Parathyroid adenoma (tissue), 2 donors: ENCODE measurements at regions not wholly inside any gene's neighbourhood (a gene's known extent, or its start where the extent isn't known, plus 50 kb on each side); places are given as distances from the start of the nearest gene placed in this dataset.

ENCODE experiments used
- H2AFZ ChIP-seq: fragments of 300-600 bp; sonication (generic); one replicate; pipeline ENCODE4 v1.7.0; 2017; ENCODE audit warnings: antibody characterized with exemption, mild to moderate bottlenecking
- H3K27ac ChIP-seq: fragments of 300-600 bp; sonication (generic); one replicate; pipeline ENCODE4 v1.7.0; 2017
- H3K27me3 ChIP-seq: fragments of 300-600 bp; sonication (generic); one replicate; pipeline ENCODE4 v1.7.0; 2017; ENCODE audit warnings: low read length; ENCODE audit not compliant: control insufficient read depth, insufficient read depth
- H3K36me3 ChIP-seq: fragments of 300-600 bp; sonication (generic); one replicate; pipeline ENCODE4 v1.7.0; 2017; ENCODE audit warnings: low read length; ENCODE audit not compliant: control insufficient read depth, insufficient read depth
- H3K4me1 ChIP-seq: fragments of 300-600 bp; sonication (generic); one replicate; pipeline ENCODE4 v1.7.0; 2017; ENCODE audit warnings: control low read depth
- H3K4me2 ChIP-seq: fragments of 300-600 bp; sonication (generic); one replicate; pipeline ENCODE4 v1.7.0; 2017; ENCODE audit warnings: low read length
- H3K4me3 ChIP-seq: fragments of 300-600 bp; sonication (generic); one replicate; pipeline ENCODE4 v1.7.0; 2017; ENCODE audit warnings: low read depth, low read length
- H3K79me2 ChIP-seq: fragments of 300-600 bp; sonication (generic); one replicate; pipeline ENCODE4 v1.7.0; 2017; ENCODE audit warnings: control low read depth
- H3K9ac ChIP-seq: fragments of 300-600 bp; sonication (generic); one replicate; pipeline ENCODE4 v1.7.0; 2017; ENCODE audit warnings: mild to moderate bottlenecking
- H3K9me3 ChIP-seq: fragments of 300-600 bp; sonication (generic); one replicate; pipeline ENCODE4 v1.7.0; 2017; ENCODE audit warnings: low read length; ENCODE audit not compliant: control insufficient read depth
- TF ChIP-seq, protein P1 (sequence below): fragments of 300-600 bp; sonication (generic); IDR thresholded peaks from one replicate; pipeline ENCODE4 v1.7.0; 2017; ENCODE audit warnings: antibody characterized with exemption, mild to moderate bottlenecking
- donor health status: primary hyperparathyroidism.

DNA sequence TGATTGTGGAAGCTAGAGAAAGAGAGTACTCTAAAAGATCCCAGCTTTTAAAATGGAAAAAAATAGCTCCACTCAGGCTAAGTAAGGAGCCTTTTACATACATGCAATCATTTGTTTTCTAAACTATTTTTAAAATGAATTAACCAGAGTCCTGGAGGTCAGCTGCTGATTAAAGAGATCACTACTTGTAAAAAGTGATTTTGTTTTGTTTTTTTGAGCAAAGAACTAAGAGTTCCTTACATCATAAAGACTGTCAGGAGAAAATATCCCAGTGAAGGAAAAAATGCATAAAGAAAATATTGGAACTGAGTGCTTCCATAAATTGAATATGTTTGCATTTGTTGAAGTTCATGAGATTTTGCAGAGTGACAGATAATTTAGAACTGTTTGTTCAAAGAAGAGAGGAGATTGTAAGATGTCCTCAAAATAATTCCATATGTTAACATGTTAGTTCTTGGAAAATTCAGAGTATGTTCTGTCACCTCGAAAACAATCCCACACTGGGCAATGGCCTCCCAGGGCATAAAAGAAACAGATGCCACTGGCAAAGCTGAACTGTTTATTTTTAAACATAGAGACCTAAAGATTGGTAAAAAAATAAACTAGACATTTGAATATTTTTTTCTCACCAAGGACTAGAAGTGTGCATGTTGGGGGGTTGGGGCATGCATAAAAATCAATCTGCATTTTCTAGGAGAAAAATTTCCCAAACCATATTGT is 264.7 kb downstream of the NPR3 start:
- Histone ChIP-seq H3K27me3 (no peaks in the 10 kb centered on the region), H3K9me3 (no peaks in the 10 kb centered on the region), H3K9ac (no peak overlapping the region), H3K27ac (no peak overlapping the region), H3K36me3 (no peaks in the 10 kb centered on the region), H3K4me2 (no peak overlapping the region), H2AFZ (no peak overlapping the region), H3K4me1 (no peaks in the 10 kb centered on the region), H3K79me2 (no peaks in the 10 kb centered on the region), H3K4me3 (no peak overlapping the region)
- TF ChIP-seq, protein P1, sequence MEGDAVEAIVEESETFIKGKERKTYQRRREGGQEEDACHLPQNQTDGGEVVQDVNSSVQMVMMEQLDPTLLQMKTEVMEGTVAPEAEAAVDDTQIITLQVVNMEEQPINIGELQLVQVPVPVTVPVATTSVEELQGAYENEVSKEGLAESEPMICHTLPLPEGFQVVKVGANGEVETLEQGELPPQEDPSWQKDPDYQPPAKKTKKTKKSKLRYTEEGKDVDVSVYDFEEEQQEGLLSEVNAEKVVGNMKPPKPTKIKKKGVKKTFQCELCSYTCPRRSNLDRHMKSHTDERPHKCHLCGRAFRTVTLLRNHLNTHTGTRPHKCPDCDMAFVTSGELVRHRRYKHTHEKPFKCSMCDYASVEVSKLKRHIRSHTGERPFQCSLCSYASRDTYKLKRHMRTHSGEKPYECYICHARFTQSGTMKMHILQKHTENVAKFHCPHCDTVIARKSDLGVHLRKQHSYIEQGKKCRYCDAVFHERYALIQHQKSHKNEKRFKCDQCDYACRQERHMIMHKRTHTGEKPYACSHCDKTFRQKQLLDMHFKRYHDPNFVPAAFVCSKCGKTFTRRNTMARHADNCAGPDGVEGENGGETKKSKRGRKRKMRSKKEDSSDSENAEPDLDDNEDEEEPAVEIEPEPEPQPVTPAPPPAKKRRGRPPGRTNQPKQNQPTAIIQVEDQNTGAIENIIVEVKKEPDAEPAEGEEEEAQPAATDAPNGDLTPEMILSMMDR = no peak

- H3K79me2 ChIP-seq = no peaks in the 10 kb centered on the region
- H3K9me3 ChIP-seq = no peaks in the 10 kb centered on the region
- H3K27ac ChIP-seq = no peak overlapping the region
- H3K9ac ChIP-seq = no peak overlapping the region
- no peak overlapping the region for H3K4me2 ChIP-seq
- H3K27me3 ChIP-seq = no peaks in the 10 kb centered on the region
- H3K36me3 ChIP-seq = no peaks in the 10 kb centered on the region
- no peaks in the 10 kb centered on the region for H3K4me1 ChIP-seq
- no peak overlapping the region for H3K4me3 ChIP-seq
- TF ChIP-seq, protein P1 = no peak
- H2AFZ ChIP-seq = no peak overlapping the region
Observed at GRCh38 chr5:32981061-32981460, 269.9 kb downstream of the NPR3 start.

- Histone ChIP-seq H2AFZ (no peak overlapping the region), H3K4me3 (no peak overlapping the region), H3K9me3 (no peaks in the 10 kb centered on the region), H3K79me2 (no peaks in the 10 kb centered on the region), H3K4me2 (no peak overlapping the region), H3K36me3 (no peaks in the 10 kb centered on the region), H3K27me3 (no peaks in the 10 kb centered on the region), H3K27ac (no peak overlapping the region), H3K9ac (no peak overlapping the region), H3K4me1 (no peaks in the 10 kb centered on the region)
- TF ChIP-seq, protein P1 = no peak
Observed at GRCh38 chr5:32984851-32985610, 273.9 kb downstream of the NPR3 start.

DNA sequence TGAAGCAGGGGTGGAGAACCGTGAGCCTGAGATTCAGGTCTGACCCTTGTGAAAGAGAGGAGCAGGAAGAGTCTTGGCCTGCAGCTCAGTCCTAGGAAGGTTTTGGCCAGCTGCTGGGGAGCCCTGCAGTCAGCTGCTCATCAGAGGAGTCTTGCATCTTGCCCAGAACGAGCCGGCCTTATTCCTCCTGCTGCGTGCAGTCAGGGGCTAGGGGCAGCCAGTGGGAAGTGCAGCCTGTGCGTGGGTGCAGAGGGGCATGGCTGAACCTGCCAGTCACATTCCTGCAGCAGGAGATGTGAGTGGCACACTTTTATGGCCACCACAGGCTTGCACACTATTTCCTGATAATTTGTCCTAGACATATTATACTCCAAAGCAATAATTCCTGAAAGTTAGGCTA is 278.7 kb downstream of the NPR3 start:
- H3K4me3 ChIP-seq = no peak overlapping the region
- H3K79me2 ChIP-seq = no peaks in the 10 kb centered on the region
- TF ChIP-seq, protein P1 = no peak
- no peak overlapping the region for H3K9ac ChIP-seq
- H3K27ac ChIP-seq = no peak overlapping the region
- H3K4me2 ChIP-seq = no peak overlapping the region
- no peaks in the 10 kb centered on the region for H3K27me3 ChIP-seq
- no peaks in the 10 kb centered on the region for H3K4me1 ChIP-seq
- H2AFZ ChIP-seq = no peak overlapping the region
- no peaks in the 10 kb centered on the region for H3K9me3 ChIP-seq
- no peaks in the 10 kb centered on the region for H3K36me3 ChIP-seq
